Astrocyte of the cerebellum (primary cell): ENCODE measurements at regions not wholly inside any gene's neighbourhood (a gene's known extent, or its start where the extent isn't known, plus 50 kb on each side); places are given as distances from the start of the nearest gene placed in this dataset.

Experiments
- DNase-seq: peaks from one replicate; pipeline ENCODE4 v3.0.0-alpha.2; 2011; ENCODE audit warnings: low read depth
- H3K4me3 ChIP-seq: 2 replicates; pipeline ENCODE4 v1.5.1; 2011; ENCODE audit warnings: mild to moderate bottlenecking, low read depth, low read length, moderate library complexity
- in situ Hi-C: cut with HindIII; loops from 2 replicates; pipeline ENCODE4 v1.10.0; 2017; ENCODE audit warnings: low sequenced_read_pairs
- TF ChIP-seq, protein P1 (sequence below): IDR thresholded peaks from 2 replicates; pipeline ENCODE4 v1.5.1; 2012; ENCODE audit warnings: low read length, low read depth, moderate library complexity, mild to moderate bottlenecking; ENCODE audit errors: missing control alignments

DNA sequence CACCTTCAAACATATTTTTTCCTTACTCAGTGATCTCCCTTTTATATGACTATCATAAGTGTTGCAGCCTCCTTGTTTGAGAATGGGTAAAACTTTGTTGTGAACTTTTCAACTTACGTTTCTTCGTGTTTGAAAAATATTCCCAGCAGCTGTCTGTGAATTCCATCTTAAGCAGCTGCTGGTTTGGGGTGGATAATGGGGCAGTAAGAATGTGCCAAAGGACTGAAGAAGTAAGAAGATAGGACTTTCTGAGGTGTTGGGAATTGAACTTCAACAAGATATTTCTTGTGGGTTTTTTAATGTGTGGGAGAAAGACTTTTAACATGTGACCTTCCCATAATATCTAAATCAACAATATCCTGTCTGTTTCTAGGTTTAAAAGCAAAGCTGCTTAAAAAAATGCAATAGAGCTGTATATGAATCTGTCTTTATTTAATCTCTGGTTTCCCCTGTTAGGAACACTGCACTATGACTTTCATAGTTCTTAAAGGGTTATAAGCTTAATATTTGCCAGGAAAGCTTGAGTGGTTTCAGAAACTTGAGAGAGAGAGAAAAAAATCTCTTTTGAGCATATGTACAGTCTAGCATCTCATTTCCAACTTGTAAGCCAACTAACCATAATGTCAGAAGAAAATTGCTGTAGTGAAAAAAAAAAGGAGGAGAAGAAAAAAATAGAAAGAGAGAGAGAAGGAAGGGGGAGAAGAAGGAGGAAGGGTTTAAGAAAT is 1659.2 kb upstream of the FLRT2 start:
- in situ Hi-C loops, result no loop called here
- no peak for DNase-seq
- TF ChIP-seq, protein P1, sequence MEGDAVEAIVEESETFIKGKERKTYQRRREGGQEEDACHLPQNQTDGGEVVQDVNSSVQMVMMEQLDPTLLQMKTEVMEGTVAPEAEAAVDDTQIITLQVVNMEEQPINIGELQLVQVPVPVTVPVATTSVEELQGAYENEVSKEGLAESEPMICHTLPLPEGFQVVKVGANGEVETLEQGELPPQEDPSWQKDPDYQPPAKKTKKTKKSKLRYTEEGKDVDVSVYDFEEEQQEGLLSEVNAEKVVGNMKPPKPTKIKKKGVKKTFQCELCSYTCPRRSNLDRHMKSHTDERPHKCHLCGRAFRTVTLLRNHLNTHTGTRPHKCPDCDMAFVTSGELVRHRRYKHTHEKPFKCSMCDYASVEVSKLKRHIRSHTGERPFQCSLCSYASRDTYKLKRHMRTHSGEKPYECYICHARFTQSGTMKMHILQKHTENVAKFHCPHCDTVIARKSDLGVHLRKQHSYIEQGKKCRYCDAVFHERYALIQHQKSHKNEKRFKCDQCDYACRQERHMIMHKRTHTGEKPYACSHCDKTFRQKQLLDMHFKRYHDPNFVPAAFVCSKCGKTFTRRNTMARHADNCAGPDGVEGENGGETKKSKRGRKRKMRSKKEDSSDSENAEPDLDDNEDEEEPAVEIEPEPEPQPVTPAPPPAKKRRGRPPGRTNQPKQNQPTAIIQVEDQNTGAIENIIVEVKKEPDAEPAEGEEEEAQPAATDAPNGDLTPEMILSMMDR, result no peak
- no peak overlapping the region for H3K4me3 ChIP-seq

DNA sequence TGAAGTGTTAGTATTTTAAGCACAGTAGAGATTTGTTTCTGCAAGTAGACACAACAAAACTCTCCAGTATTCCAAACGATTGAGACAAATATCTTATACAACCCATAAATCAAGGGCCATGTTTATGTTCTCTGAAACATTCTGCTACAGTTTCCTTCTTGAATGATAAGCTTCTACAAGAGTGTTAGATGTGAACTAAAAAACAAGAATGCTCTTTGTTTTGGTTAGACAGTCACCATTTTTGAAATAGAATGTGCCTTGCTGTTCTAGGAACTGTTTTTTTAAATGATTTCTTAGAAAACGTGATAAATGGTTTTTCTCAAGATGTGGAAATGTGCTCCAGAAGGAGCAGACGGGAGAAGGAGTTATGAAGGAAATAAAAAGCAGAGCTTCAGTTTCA is 1656.3 kb upstream of the FLRT2 start:
- H3K4me3 ChIP-seq, result no peak overlapping the region
- DNase-seq, result no peak
- TF ChIP-seq, protein P1, result no peak
- in situ Hi-C loops, result no loop called here

DNA sequence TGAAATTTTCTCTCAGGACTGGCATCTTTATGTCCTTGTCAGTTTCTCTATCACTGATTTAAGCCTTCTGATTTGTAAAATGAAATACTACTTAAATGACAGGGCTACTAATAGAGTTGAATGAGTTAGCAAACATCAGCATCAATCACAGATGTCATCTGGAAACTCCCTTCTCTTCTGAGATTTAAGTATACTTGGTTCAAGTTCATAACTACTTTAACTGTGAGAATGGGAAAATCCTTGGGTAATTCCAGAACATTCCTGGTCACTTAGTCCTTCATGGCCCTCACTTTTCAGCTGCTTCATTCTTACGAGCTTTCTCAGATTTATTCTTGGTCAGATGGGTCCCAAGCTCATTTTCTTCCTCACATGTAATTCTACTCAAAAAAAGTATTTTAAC is 1655.3 kb upstream of the FLRT2 start:
- in situ Hi-C loops, result no loop called here
- no peak overlapping the region for H3K4me3 ChIP-seq
- no peak for DNase-seq
- TF ChIP-seq, protein P1, result no peak

DNA sequence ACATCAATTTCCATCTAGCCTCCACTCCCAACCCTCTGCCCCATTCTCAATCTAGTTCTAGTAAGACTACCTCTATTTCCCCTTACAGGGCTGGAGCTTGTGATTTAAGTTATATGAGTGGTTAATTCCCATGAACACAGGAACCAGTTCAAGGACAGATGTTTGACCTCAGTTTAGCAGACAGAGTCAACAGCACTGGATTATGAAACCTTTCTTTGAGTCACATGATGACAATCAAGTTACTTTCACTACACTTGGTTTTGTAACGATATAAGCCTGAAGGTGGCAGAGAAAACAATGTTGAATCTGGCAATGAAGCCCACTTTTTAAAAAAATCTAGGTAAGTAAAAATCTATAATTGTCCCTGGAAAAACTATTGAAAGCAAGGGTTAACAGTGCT is 1646.2 kb upstream of the FLRT2 start:
- no peak overlapping the region for H3K4me3 ChIP-seq
- in situ Hi-C loops, result no loop called here
- no peak for DNase-seq
- TF ChIP-seq, protein P1, result no peak

DNA sequence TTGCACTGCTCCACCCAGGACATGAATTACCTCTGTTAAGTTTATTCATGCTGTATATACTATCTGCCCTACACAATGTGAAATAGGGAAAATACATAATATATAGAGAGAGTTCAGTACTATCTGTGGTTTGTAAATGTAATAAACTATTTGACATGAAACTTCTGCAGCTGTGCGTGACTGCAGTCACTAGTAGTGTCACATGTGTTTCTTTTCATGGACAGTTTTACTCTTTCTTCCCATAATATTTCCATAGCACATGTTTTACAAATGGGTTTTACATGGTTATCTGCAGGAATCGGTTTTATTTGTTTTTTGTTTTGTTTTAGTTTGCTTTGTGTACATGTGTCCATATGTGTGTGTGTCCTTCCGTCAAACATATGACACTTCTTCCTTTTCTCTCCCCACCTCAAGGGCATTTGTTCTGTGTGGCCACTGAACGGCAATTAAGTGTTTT is 1644.1 kb upstream of the FLRT2 start:
- DNase-seq, result no peak
- H3K4me3 ChIP-seq, result no peak overlapping the region
- TF ChIP-seq, protein P1, result no peak
- in situ Hi-C loops, result no loop called here

DNA sequence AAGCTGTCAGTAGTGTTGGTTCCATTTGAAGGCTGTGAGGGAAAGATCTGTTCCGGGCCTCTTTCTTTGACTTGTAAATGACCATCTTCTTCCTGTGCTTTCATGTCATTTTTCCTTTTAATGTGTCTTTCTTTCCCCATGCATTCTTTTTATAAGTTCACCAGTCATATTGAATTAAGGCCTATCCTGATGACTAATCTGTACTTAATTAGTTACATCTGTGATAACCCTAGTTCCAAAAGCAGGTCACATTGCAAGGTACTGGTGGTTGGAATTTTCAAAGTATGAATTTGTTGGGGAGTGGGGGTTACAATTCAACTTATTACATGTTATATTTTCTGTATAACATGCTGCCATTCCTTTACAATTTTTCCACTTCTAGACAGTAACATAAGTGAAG is 1642.1 kb upstream of the FLRT2 start:
- in situ Hi-C loops, result no loop called here
- no peak overlapping the region for H3K4me3 ChIP-seq
- DNase-seq, result no peak
- TF ChIP-seq, protein P1, result no peak

DNA sequence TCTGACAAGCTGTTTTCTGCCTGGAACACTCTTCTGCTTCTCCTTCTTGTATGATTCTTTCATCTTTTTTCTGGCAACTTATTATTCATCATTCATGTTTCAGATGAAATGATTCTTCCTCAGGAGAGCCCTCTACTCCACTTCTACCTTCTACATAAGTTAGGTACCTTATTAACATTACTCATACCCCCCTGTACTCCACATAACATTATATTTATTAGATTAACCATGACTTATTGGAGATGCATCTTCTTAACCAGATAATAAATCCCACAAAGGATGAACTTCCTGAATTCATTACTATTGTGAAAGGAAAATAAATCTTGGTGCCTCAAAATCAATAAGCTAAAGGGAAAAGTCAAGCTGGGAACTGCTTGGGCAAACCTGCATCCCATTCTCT is 1636.5 kb upstream of the FLRT2 start:
- TF ChIP-seq, protein P1, result no peak
- H3K4me3 ChIP-seq, result no peak overlapping the region
- no peak for DNase-seq
- in situ Hi-C loops, result no loop called here
